Fibroblast of skin of right quadriceps (primary cell): ENCODE measurements at regions not wholly inside any gene's neighbourhood (a gene's known extent, or its start where the extent isn't known, plus 50 kb on each side); places are given as distances from the start of the nearest gene placed in this dataset.
"Not testable (repeated sequence)": the region's sequence is repeated elsewhere in the genome, so short reads cannot be mapped to it uniquely, and the experiment has no call there.

Experiments used
- DNase-seq: peaks from one replicate; pipeline ENCODE4 v3.0.0-alpha.2; 2013

- no peak for DNase-seq
These were observed 196.8 kb downstream of the ADRA2A start for GRCh38 chr10:111273635-111274034.

GRCh38 chr10:111275091-111275490, 198.3 kb downstream of the ADRA2A start:
- DNase-seq = no peak

- DNase-seq = no peak
These were observed 200.8 kb downstream of the ADRA2A start for GRCh38 chr10:111277661-111278060.

- no peak for DNase-seq
These were observed 201.4 kb downstream of the ADRA2A start for GRCh38 chr10:111278266-111278665.

GRCh38 chr10:111281516-111281915, 204.7 kb downstream of the ADRA2A start:
- DNase-seq = no peak

- no peak for DNase-seq
These were observed 212.6 kb downstream of the ADRA2A start for GRCh38 chr10:111289461-111289860.

GRCh38 chr10:111290649-111291048, 213.8 kb downstream of the ADRA2A start:
- DNase-seq = no peak

GRCh38 chr10:111295788-111296187, 219.0 kb downstream of the ADRA2A start:
- no peak for DNase-seq

- peak; percentile 25 for DNase-seq
These were observed 220.6 kb downstream of the ADRA2A start for GRCh38 chr10:111297351-111297848.

GRCh38 chr10:111298031-111298430, 221.2 kb downstream of the ADRA2A start:
- DNase-seq = no peak

GRCh38 chr10:111299037-111299436, 222.2 kb downstream of the ADRA2A start:
- DNase-seq = no peak

- DNase-seq = no peak
These were observed 227.1 kb downstream of the ADRA2A start for GRCh38 chr10:111303887-111304286.

GRCh38 chr10:111316722-111317212, 239.9 kb downstream of the ADRA2A start:
- DNase-seq = no peak

GRCh38 chr10:111319866-111320265, 243.0 kb downstream of the ADRA2A start:
- DNase-seq = no peak

GRCh38 chr10:111323389-111323966, 246.6 kb downstream of the ADRA2A start:
- DNase-seq = no peak

- DNase-seq = not testable (repeated sequence)
These were observed 255.3 kb downstream of the ADRA2A start for GRCh38 chr10:111332174-111332573.

GRCh38 chr10:111335826-111336225, 259.0 kb downstream of the ADRA2A start:
- no peak for DNase-seq

- no peak for DNase-seq
These were observed 261.2 kb downstream of the ADRA2A start for GRCh38 chr10:111338035-111338434.

GRCh38 chr10:111338805-111339204, 262.0 kb downstream of the ADRA2A start:
- DNase-seq = no peak

- DNase-seq = no peak
These were observed 268.0 kb downstream of the ADRA2A start for GRCh38 chr10:111344804-111345203.

- DNase-seq = no peak
These were observed 270.7 kb downstream of the ADRA2A start for GRCh38 chr10:111347386-111348013.

- DNase-seq = no peak
These were observed 271.2 kb downstream of the ADRA2A start for GRCh38 chr10:111348076-111348475.

GRCh38 chr10:111354859-111355258, 278.0 kb downstream of the ADRA2A start:
- no peak for DNase-seq

- no peak for DNase-seq
These were observed 279.7 kb downstream of the ADRA2A start for GRCh38 chr10:111356571-111356970.

GRCh38 chr10:111357859-111358258, 281.0 kb downstream of the ADRA2A start:
- DNase-seq = no peak
